GM12864 (cell line): ENCODE measurements at regions not wholly inside any gene's neighbourhood (a gene's known extent, or its start where the extent isn't known, plus 50 kb on each side); places are given as distances from the start of the nearest gene placed in this dataset.
"Not testable (repeated sequence)": the region's sequence is repeated elsewhere in the genome, so short reads cannot be mapped to it uniquely, and the experiment has no call there.

Experiments
- DNase-seq: peaks from one replicate; pipeline ENCODE4 v3.0.0-alpha.2; 2011; ENCODE audit warnings: low read depth
- H3K4me3 ChIP-seq: 2 replicates; pipeline ENCODE4 v1.5.1; 2011; ENCODE audit warnings: mild to moderate bottlenecking, low read depth, low read length, control low read depth
- TF ChIP-seq, protein P1 (sequence below): IDR thresholded peaks from 2 replicates; pipeline ENCODE4 v1.5.1; 2011; ENCODE audit warnings: low read depth, mild to moderate bottlenecking, moderate library complexity, low read length, control low read depth, inconsistent platforms; ENCODE audit errors: missing control alignments

DNA sequence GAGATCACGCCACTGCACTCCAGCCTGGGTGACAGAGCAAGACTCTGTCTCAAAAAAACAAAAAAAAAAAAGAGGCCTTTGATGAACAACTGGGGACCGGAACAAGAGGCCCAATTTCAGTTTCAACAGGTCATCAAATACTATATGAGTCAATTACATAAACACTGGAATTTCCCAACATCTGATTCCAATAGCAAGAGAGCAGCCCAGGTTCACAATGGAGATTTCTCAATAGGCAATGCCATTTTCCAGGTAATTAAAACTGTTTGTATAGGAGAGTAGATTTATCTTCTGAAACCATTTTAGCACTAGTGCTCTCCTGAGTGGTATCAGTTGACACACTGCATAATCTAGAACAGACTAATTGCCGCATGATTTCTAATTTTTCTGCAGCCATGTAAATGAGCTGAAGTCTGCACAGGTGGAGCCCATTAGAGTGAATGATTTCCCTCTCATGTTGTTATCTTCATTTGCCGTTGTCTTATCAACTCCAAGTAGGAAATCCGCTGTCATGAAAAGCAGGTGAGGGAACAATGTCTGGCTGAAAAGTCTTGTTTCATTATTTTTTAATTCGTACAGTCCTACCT, 264.1 kb upstream of the MEIS1 start:
- no peak for DNase-seq
- no peak overlapping the region for H3K4me3 ChIP-seq
- TF ChIP-seq, protein P1, sequence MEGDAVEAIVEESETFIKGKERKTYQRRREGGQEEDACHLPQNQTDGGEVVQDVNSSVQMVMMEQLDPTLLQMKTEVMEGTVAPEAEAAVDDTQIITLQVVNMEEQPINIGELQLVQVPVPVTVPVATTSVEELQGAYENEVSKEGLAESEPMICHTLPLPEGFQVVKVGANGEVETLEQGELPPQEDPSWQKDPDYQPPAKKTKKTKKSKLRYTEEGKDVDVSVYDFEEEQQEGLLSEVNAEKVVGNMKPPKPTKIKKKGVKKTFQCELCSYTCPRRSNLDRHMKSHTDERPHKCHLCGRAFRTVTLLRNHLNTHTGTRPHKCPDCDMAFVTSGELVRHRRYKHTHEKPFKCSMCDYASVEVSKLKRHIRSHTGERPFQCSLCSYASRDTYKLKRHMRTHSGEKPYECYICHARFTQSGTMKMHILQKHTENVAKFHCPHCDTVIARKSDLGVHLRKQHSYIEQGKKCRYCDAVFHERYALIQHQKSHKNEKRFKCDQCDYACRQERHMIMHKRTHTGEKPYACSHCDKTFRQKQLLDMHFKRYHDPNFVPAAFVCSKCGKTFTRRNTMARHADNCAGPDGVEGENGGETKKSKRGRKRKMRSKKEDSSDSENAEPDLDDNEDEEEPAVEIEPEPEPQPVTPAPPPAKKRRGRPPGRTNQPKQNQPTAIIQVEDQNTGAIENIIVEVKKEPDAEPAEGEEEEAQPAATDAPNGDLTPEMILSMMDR, result no peak

DNA sequence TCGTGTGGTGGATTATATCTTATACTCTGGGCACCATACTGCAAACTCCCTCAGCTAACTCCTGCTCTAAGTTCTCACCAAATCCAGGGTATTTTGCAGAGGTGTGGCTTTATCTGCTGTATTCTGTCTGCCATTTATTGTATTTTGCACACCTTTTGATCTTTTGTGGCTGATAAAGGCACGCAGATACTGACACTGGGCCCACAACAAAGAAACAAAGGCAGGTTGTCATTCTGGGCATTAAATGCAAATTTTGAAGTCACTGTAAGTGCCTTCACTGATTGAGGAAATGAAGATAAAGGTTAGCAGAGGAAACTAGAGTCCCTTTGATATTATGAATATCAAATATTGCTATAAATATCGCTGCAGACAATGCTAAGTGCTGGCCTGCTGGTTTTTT, 265.8 kb upstream of the MEIS1 start:
- TF ChIP-seq, protein P1, result no peak
- DNase-seq, result no peak
- no peak overlapping the region for H3K4me3 ChIP-seq

DNA sequence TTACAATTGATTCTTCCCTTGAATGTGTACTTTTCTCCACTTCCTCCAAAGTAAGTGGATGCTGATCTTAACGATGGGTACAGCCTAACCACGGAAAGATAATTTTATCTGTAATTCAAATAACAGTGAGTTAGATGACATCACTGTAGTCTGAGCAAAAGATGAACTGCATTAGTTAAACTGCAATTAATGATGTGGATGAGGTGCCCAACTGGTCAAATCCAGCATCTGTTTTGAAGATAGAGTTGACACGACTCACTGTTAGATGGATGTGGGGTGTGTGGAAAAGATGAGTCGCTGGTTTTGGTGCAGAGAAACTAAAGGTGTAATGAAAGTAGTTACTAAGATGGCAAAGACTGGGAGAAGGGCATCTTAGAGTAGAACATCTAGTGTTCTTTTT, 270.5 kb upstream of the MEIS1 start:
- TF ChIP-seq, protein P1, result no peak
- H3K4me3 ChIP-seq, result no peak overlapping the region
- DNase-seq, result no peak

DNA sequence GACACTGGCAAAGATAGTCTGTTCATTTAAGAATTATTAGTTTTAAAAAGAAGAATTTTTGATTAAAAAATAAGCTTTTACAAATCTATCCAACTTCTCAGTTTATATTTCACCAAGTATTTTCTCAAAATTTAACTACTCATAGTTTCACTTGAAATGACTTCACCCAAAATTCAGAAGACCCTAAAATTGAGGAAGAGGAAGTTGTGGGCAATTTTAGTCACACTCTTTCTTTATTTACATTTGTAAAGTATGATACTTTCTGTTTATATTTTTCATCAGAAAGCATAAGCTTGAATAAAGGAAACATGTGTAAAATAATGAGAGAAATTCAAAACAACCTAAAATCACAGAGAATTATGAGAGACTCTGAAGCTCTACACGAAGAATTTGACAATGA, 278.8 kb upstream of the MEIS1 start:
- TF ChIP-seq, protein P1, result no peak
- H3K4me3 ChIP-seq, result no peak overlapping the region
- no peak for DNase-seq

DNA sequence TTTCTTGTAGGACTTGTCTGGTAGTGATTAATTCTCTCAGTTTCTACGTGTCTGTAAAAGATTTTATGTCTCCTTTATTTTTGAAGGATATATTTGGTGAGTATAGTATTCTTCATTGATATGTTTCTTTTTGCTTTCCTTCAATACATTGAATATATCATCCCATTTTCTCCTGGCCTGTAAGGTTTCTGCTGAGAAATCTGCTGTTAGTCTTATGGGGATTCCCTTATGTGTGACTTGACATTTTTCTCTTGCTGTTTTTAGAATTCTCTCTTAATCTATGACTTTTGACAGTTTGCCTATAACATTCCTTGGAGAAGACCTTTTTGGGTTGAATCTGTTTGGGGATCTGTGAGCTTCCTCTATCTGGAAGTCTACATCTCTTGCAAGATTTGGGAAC, 281.0 kb upstream of the MEIS1 start:
- H3K4me3 ChIP-seq, result no peak overlapping the region
- TF ChIP-seq, protein P1, result no peak
- DNase-seq, result no peak

DNA sequence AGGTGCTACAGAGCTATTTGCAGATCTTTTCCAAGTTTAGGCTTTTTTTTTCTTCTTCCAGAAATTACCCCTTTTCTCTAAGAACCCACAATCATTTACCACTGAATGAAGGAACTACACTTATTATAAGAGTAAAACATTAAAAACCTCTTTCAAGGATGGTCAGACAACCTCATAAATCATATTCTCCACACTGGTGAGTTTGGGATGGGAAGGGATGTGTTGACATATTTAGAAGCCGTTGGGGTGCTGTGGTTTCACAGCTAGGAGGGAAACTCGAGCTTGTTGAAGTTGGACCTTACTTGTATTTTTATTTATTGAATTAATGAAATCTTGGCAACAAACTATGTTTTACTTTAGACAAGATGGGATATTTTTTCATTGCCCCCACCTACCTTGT, 289.4 kb upstream of the MEIS1 start:
- TF ChIP-seq, protein P1, result no peak
- DNase-seq, result no peak
- H3K4me3 ChIP-seq, result no peak overlapping the region

DNA sequence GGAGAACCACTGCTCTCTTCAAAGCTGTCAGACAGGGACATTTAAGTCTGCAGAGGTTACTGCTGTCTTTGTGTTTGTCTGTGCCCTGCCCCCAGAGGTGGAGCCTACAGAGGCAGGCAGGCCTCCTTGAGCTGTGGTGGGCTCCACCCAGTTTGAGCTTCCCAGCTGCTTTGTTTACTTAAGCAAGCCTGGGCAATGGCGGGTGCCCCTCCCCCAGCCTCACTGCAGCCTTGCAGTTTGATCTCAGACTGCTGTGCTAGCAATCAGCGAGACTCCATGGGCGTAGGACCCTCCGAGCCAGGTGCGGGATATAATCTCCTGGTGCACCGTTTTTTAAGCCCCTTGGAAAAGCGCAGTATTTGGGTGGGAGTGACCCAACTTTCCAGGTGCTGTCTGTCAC, 290.6 kb upstream of the MEIS1 start:
- not testable (repeated sequence) for H3K4me3 ChIP-seq, DNase-seq
